ENCODE measurements at regions not wholly inside any gene's neighbourhood (a gene's known extent, or its start where the extent isn't known, plus 50 kb on each side); places are given as distances from the start of the nearest gene placed in this dataset.

DNA sequence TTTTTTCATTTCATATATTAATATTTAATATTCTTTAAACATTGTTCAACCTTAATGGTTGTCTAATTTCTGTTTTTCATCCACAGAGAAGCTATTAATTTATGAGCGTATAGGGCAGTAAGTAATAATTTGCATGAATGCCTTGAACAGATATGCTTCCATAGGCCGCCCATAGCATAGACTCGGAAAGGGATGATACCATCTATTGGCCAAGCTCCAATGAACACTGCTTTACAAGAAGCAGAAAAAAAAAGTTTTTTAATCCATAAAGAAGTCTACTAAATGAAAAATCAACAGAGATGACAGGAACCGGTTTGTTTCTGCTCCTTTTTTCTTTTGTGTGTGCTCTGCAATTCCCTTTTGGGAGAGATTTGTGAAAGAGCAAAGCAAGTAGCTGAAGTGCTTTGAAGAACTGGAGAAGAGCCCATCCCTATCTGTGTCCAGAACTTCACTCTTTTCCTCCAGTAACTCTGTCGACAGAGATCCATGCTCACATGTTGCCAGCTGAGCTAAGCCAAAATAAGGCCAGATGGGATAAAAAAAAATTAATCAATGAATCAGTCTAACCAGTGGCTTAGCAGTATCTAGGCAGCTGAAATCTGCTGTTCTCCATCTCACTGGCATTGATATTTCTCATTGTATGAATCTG is 215.9 kb upstream of the SOX21 start:
- no peak overlapping the region for H3K4me3 Mint-ChIP-seq
- H3K9me3 Mint-ChIP-seq, result no peaks in the 10 kb centered on the region
- no peak overlapping the region for H3K27ac Mint-ChIP-seq
- TF ChIP-seq, protein P1, sequence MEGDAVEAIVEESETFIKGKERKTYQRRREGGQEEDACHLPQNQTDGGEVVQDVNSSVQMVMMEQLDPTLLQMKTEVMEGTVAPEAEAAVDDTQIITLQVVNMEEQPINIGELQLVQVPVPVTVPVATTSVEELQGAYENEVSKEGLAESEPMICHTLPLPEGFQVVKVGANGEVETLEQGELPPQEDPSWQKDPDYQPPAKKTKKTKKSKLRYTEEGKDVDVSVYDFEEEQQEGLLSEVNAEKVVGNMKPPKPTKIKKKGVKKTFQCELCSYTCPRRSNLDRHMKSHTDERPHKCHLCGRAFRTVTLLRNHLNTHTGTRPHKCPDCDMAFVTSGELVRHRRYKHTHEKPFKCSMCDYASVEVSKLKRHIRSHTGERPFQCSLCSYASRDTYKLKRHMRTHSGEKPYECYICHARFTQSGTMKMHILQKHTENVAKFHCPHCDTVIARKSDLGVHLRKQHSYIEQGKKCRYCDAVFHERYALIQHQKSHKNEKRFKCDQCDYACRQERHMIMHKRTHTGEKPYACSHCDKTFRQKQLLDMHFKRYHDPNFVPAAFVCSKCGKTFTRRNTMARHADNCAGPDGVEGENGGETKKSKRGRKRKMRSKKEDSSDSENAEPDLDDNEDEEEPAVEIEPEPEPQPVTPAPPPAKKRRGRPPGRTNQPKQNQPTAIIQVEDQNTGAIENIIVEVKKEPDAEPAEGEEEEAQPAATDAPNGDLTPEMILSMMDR (IDR thresholded peaks at IDR 0.05), result no peak
- H3K36me3 Mint-ChIP-seq (ENCODE audit: low read depth), result no peaks in the 10 kb centered on the region
- DNase-seq, result no peak
- peaks cover 14% of the 10 kb centered on the region for H3K27me3 Mint-ChIP-seq (ENCODE audit: insufficient read depth)
- no peaks in the 10 kb centered on the region for H3K4me1 Mint-ChIP-seq (ENCODE audit: low read depth)

DNA sequence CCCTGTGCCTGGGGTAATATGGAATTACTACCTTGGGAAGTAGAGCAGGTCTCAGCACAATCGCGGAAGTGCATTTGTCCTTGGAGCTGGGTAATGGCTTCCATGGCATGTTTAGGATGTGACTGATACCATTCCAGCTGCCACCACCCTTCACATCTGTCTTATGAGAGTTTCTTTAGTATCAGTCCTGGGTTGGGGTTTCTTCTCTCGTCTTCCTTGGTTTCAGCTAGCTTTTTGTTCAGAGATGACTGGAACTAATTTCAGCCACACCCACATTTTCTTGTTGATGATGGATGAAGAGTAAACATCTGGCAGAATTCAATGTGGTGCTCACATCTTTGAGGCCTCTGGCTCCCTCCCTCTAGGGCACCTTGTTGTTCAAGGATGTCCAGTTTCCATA is 212.9 kb upstream of the SOX21 start:
- Mint-ChIP-seq H3K27me3 (ENCODE audit: insufficient read depth) (peaks cover 11% of the 10 kb centered on the region), H3K36me3 (ENCODE audit: low read depth) (no peaks in the 10 kb centered on the region), H3K4me1 (ENCODE audit: low read depth) (no peaks in the 10 kb centered on the region), H3K4me3 (no peak overlapping the region), H3K9me3 (no peaks in the 10 kb centered on the region), H3K27ac (no peak overlapping the region)
- no peak for DNase-seq
- TF ChIP-seq, protein P1 (IDR thresholded peaks at IDR 0.05), result no peak

DNA sequence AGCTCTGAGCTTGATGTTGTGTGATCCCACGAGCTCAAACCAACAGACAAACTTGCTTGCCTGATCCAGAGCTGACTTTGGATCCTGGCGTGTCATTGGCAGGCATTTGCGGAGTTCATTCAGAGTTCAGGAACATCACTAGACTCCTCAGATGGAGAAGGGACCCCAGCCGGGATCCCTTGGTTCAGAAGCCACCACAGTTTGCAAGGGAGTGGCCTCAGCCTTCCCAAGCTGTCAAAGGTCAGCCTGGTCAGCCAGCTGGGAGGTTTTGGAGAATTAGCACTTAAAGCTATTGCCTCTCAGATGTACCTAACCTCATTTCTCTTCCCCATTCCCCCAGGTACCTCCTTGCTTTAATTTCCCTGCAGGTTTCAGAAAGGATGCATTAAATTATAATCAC is 208.8 kb upstream of the SOX21 start:
- DNase-seq, result no peak
- H3K27ac Mint-ChIP-seq, result no peak overlapping the region
- no peaks in the 10 kb centered on the region for H3K9me3 Mint-ChIP-seq
- no peaks in the 10 kb centered on the region for H3K36me3 Mint-ChIP-seq (ENCODE audit: low read depth)
- H3K27me3 Mint-ChIP-seq (ENCODE audit: insufficient read depth), result peaks cover 2% of the 10 kb centered on the region
- no peak overlapping the region for H3K4me3 Mint-ChIP-seq
- H3K4me1 Mint-ChIP-seq (ENCODE audit: low read depth), result no peaks in the 10 kb centered on the region
- TF ChIP-seq, protein P1 (IDR thresholded peaks at IDR 0.05), result no peak

DNA sequence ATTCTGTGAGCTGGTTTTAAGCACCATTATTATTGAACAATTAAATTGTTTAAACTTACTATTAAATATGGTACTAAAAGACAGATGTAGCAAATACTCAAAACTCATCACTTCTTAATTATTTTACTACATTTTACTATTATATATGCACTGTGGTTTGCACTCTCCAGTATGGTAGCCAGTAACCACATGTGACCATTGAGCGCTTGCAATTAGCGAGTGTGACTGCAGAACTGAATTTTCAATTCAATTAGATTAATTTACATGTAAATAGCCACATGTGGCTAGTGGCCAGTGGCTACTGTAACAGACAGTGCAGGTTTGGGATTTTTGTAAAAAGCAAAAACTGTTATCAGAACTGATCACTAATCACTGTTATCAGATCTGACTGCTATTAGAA is 208.2 kb upstream of the SOX21 start:
- TF ChIP-seq, protein P1 (IDR thresholded peaks at IDR 0.05), result no peak
- Mint-ChIP-seq H3K27ac (no peak overlapping the region), H3K27me3 (ENCODE audit: insufficient read depth) (peaks cover 2% of the 10 kb centered on the region), H3K4me1 (ENCODE audit: low read depth) (no peaks in the 10 kb centered on the region), H3K4me3 (no peak overlapping the region), H3K9me3 (no peaks in the 10 kb centered on the region), H3K36me3 (ENCODE audit: low read depth) (no peaks in the 10 kb centered on the region)
- DNase-seq, result no peak

DNA sequence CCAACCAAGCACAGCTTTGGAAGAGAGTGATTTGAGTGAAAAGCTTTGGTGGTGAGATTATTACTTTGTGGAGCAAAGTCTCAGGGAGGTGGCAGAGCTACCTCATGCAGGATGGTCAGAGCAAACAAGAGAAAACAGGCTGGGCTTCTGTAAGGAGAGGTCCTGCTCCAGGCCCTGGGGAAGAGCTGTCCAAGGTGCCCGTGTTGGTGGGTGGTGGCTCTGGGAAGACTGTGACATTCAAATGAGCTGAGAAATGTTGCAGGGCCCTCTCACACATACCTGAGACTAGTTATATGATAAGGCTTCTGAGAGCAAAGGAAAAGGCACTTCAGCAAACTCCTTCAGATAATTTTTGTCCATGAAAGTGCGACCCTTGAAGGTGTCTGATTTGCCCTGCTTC is 205.5 kb upstream of the SOX21 start:
- Mint-ChIP-seq H3K4me1 (ENCODE audit: low read depth) (no peaks in the 10 kb centered on the region), H3K4me3 (no peak overlapping the region), H3K9me3 (no peaks in the 10 kb centered on the region), H3K27ac (no peak overlapping the region), H3K27me3 (ENCODE audit: insufficient read depth) (peaks cover 2% of the 10 kb centered on the region), H3K36me3 (ENCODE audit: low read depth) (no peaks in the 10 kb centered on the region)
- TF ChIP-seq, protein P1 (IDR thresholded peaks at IDR 0.05), result no peak
- DNase-seq, result no peak

DNA sequence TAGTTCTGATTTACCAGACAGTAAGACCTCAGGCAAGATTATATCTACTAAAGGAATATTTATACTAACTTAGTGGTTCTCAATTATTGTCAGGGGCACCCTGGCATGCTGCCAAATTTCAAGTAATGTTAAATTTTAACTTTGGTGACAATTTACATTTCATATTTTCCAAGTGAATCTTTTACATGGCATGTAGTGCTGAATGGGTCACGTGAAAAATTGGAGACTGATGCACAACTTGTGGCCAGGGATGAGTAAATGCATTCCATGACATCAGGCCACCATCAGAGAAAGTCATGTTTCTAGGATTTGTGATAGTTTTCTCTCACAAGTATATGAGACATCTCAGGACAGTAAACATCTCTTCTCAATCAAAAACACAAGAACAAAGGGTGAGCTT is 202.6 kb upstream of the SOX21 start:
- Mint-ChIP-seq H3K27ac (no peak overlapping the region), H3K4me3 (no peak overlapping the region), H3K36me3 (ENCODE audit: low read depth) (no peaks in the 10 kb centered on the region), H3K9me3 (no peaks in the 10 kb centered on the region), H3K27me3 (ENCODE audit: insufficient read depth) (peaks cover 2% of the 10 kb centered on the region; the same call in 1 of the 2 replicates), H3K4me1 (ENCODE audit: low read depth) (no peaks in the 10 kb centered on the region)
- DNase-seq, result no peak
- TF ChIP-seq, protein P1 (IDR thresholded peaks at IDR 0.05), result no peak

All from HFFc6 (cell line).